K562 (cell line): ENCODE measurements at regions not wholly inside any gene's neighbourhood (a gene's known extent, or its start where the extent isn't known, plus 50 kb on each side); places are given as distances from the start of the nearest gene placed in this dataset.
A peak's percentile ranks its signal among the peaks of the same experiment; 100 is the strongest.

Experiments used
- CBFA2T2 ChIP-seq: fragments of 450-650 bp; conservative IDR thresholded peaks from 2 replicates; pipeline ENCODE4 v1.6.1; 2017; ENCODE audit warnings: mild to moderate bottlenecking
- MEF2A ChIP-seq: IDR thresholded peaks from 2 replicates; pipeline ENCODE4 v1.6.1; 2011; ENCODE audit warnings: low read depth, mild to moderate bottlenecking, low read length, moderate library complexity; ENCODE audit not compliant: control insufficient read depth
- NCOA1 ChIP-seq: fragments of 450-650 bp; IDR thresholded peaks from 2 replicates; pipeline ENCODE4 v1.6.1; 2016; ENCODE audit warnings: low read depth
- NFIX ChIP-seq: fragments of 250-450 bp; sonication (Bioruptor Pico); IDR thresholded peaks from 2 replicates; pipeline ENCODE4 v1.4.0; 2020; ENCODE audit warnings: low read depth, mild to moderate bottlenecking, moderate library complexity
- PTRF ChIP-seq: fragments of 450-650 bp; IDR thresholded peaks from 2 replicates; pipeline ENCODE4 v1.6.1; 2016; ENCODE audit warnings: mild to moderate bottlenecking, missing genetic modification characterization, missing compliant biosample characterization
- ZBTB17 ChIP-seq: fragments of 450-650 bp; formaldehyde crosslinking; IDR thresholded peaks from 2 replicates; pipeline ENCODE4 v1.4.0; 2020; ENCODE audit warnings: mild to moderate bottlenecking
- ZNF584 ChIP-seq: fragments of 200-800 bp; sonication (Bioruptor generic); IDR thresholded peaks from 2 replicates; pipeline ENCODE4 v1.6.1; 2016; ENCODE audit warnings: low read depth, mild to moderate bottlenecking, missing genetic modification characterization, missing compliant biosample characterization
- ZNF589 ChIP-seq: fragments of 200-800 bp; sonication (Bioruptor generic); IDR thresholded peaks from 2 replicates; pipeline ENCODE4 v1.6.1; 2016; ENCODE audit warnings: low read depth, missing genetic modification characterization, missing compliant biosample characterization
- ZNF699 ChIP-seq: fragments of 250-450 bp; sonication (Bioruptor Pico); IDR thresholded peaks from 2 replicates; pipeline ENCODE4 v1.8.0; 2021; ENCODE audit warnings: mild to moderate bottlenecking, moderate library complexity; ENCODE audit not compliant: insufficient replicate concordance
- TF ChIP-seq, protein P1 (sequence below), 3 experiments: IDR thresholded peaks in 2 of 3; conservative IDR thresholded peaks in 1 of 3; 2 replicates each; pipeline ENCODE4 v1.5.1; 2011 to 2012; ENCODE audit warnings: low read length in 3 of 3, mild to moderate bottlenecking in 3 of 3, control low read depth in 2 of 3, improper control_type of control experiment in 1 of 3, inconsistent platforms in 1 of 3, low read depth in 1 of 3, mixed read lengths in 1 of 3, moderate library complexity in 1 of 3; ENCODE audit not compliant: insufficient read depth in 2 of 3
- TF ChIP-seq, protein P2 (sequence below): fragments of 450-650 bp; IDR thresholded peaks from 2 replicates; pipeline ENCODE4 v1.6.1; 2016; ENCODE audit warnings: missing biosample characterization, missing genetic modification characterization
- TF ChIP-seq, protein P3 (sequence below): fragments of 450-650 bp; IDR thresholded peaks from 2 replicates; pipeline ENCODE4 v1.6.1; 2018; ENCODE audit not compliant: partially characterized antibody
- TF ChIP-seq, protein P4 (sequence below), 2 experiments: IDR thresholded peaks in 1 of 2; conservative IDR thresholded peaks in 1 of 2; 2 replicates each; pipeline ENCODE4 v1.6.1; 2016; ENCODE audit warnings: low read depth in 2 of 2, mild to moderate bottlenecking in 1 of 2, missing compliant biosample characterization in 1 of 2, missing genetic modification characterization in 1 of 2, moderate library complexity in 1 of 2
- TF ChIP-seq, protein P5 (sequence below): fragments of 200-800 bp; sonication (Bioruptor generic); IDR thresholded peaks from 2 replicates; pipeline ENCODE4 v1.6.1; 2017; ENCODE audit warnings: missing genetic modification characterization, missing compliant biosample characterization

DNA sequence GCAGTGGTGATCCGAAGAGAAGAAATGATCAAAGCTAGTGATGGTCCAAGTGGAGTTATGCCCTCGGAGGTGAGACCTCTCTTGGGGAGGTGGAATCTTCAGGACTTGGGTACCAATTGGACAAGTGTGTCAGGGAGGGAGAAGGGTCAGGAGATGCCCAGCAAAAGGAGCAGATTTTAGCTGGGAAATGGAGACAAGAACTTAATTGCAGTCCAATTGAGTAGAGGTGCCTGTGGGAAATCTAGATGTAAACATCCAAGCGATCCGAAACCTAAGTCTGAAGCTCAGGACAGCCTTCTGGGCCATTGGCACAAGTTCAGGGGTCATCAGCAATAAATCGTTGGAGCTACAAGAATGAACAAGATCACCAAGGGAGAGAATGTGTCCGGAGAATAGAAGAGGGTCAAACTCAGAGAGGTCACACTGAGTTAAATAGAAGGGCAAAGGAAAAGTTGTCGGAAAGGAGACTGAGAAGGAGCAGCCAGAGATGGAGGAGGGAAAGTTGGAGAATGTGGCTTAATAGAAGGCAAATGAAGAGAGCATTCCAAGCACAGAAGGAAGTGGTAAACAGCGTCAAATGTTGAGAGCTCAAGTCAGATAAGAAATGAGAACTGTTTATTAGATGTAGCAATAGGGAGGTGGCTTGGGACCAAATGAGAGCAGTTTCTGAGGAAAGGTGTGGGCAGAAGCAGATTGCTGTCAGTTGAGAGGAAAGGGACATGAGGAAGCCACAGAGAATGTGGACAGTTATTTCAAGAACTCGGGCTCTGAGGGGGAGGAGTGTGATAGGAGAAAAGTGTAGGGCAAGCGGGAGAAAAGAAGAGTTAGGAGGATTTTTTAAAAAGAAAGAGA is 64.2 kb upstream of the FNDC3B start (continued):
- TF ChIP-seq PTRF (tag) (no peak), MEF2A (no peak), ZNF589 (peak; percentile 76), ZNF584 (CRISPR knock-in tag) (no peak), CBFA2T2 (no peak), NCOA1 (no peak), ZNF699 (CRISPR knock-in tag) (no peak), NFIX (CRISPR knock-in tag) (no peak), ZBTB17 (CRISPR knock-in tag) (no peak)
- TF ChIP-seq, protein P1, sequence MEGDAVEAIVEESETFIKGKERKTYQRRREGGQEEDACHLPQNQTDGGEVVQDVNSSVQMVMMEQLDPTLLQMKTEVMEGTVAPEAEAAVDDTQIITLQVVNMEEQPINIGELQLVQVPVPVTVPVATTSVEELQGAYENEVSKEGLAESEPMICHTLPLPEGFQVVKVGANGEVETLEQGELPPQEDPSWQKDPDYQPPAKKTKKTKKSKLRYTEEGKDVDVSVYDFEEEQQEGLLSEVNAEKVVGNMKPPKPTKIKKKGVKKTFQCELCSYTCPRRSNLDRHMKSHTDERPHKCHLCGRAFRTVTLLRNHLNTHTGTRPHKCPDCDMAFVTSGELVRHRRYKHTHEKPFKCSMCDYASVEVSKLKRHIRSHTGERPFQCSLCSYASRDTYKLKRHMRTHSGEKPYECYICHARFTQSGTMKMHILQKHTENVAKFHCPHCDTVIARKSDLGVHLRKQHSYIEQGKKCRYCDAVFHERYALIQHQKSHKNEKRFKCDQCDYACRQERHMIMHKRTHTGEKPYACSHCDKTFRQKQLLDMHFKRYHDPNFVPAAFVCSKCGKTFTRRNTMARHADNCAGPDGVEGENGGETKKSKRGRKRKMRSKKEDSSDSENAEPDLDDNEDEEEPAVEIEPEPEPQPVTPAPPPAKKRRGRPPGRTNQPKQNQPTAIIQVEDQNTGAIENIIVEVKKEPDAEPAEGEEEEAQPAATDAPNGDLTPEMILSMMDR (IDR thresholded peaks at IDR 0.05 in 2 of 3, conservative IDR thresholded peaks at IDR 0.05 in 1 of 3; ENCODE audit: insufficient read depth in 2 of 3, low read depth in 1 of 3, low read length in 3 of 3), result no peak
- TF ChIP-seq, protein P2, sequence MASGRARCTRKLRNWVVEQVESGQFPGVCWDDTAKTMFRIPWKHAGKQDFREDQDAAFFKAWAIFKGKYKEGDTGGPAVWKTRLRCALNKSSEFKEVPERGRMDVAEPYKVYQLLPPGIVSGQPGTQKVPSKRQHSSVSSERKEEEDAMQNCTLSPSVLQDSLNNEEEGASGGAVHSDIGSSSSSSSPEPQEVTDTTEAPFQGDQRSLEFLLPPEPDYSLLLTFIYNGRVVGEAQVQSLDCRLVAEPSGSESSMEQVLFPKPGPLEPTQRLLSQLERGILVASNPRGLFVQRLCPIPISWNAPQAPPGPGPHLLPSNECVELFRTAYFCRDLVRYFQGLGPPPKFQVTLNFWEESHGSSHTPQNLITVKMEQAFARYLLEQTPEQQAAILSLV (tag), result no peak
- TF ChIP-seq, protein P3, sequence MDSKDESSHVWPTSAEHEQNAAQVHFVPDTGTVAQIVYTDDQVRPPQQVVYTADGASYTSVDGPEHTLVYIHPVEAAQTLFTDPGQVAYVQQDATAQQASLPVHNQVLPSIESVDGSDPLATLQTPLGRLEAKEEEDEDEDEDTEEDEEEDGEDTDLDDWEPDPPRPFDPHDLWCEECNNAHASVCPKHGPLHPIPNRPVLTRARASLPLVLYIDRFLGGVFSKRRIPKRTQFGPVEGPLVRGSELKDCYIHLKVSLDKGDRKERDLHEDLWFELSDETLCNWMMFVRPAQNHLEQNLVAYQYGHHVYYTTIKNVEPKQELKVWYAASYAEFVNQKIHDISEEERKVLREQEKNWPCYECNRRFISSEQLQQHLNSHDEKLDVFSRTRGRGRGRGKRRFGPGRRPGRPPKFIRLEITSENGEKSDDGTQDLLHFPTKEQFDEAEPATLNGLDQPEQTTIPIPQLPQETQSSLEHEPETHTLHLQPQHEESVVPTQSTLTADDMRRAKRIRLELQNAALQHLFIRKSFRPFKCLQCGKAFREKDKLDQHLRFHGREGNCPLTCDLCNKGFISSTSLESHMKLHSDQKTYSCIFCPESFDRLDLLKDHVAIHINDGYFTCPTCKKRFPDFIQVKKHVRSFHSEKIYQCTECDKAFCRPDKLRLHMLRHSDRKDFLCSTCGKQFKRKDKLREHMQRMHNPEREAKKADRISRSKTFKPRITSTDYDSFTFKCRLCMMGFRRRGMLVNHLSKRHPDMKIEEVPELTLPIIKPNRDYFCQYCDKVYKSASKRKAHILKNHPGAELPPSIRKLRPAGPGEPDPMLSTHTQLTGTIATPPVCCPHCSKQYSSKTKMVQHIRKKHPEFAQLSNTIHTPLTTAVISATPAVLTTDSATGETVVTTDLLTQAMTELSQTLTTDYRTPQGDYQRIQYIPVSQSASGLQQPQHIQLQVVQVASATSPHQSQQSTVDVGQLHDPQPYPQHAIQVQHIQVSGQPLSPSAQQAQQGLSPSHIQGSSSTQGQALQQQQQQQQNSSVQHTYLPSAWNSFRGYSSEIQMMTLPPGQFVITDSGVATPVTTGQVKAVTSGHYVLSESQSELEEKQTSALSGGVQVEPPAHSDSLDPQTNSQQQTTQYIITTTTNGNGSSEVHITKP, result no peak
- TF ChIP-seq, protein P4, sequence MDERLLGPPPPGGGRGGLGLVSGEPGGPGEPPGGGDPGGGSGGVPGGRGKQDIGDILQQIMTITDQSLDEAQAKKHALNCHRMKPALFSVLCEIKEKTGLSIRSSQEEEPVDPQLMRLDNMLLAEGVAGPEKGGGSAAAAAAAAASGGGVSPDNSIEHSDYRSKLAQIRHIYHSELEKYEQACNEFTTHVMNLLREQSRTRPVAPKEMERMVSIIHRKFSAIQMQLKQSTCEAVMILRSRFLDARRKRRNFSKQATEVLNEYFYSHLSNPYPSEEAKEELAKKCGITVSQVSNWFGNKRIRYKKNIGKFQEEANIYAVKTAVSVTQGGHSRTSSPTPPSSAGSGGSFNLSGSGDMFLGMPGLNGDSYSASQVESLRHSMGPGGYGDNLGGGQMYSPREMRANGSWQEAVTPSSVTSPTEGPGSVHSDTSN (CRISPR knock-in tag; IDR thresholded peaks at IDR 0.05; ENCODE audit: low read depth), result no peak
- TF ChIP-seq, protein P4 (tag; conservative IDR thresholded peaks at IDR 0.05; ENCODE audit: low read depth), result no peak
- TF ChIP-seq, protein P5, sequence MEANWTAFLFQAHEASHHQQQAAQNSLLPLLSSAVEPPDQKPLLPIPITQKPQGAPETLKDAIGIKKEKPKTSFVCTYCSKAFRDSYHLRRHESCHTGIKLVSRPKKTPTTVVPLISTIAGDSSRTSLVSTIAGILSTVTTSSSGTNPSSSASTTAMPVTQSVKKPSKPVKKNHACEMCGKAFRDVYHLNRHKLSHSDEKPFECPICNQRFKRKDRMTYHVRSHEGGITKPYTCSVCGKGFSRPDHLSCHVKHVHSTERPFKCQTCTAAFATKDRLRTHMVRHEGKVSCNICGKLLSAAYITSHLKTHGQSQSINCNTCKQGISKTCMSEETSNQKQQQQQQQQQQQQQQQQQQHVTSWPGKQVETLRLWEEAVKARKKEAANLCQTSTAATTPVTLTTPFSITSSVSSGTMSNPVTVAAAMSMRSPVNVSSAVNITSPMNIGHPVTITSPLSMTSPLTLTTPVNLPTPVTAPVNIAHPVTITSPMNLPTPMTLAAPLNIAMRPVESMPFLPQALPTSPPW, result peak; percentile 43; the same call in 1 of the 2 replicates
